ENCODE measurements at regions not wholly inside any gene's neighbourhood (a gene's known extent, or its start where the extent isn't known, plus 50 kb on each side); places are given as distances from the start of the nearest gene placed in this dataset.

GRCh38 chr14:46018846-46019420 lies 632.6 kb downstream of the RPL10L start:
- H3K36me3 ChIP-seq (ENCODE audit: control insufficient read depth, insufficient read depth, low read length) = no peaks in the 10 kb centered on the region
- no peak overlapping the region for H3K4ac ChIP-seq (ENCODE audit: low read depth, low read length)
- H3K4me3 ChIP-seq (ENCODE audit: insufficient read depth, low read depth, low read length) = no peak overlapping the region
- in situ Hi-C loops (cut with MboI; ENCODE audit: low sequenced_read_pairs) (no loop called here), dilution Hi-C loops (cut with HindIII; ENCODE audit: low sequenced_read_pairs, unreplicated experiment) (no loop called here), intact Hi-C loops (cut with micrococcal nuclease) (no loop called here)
- no peaks in the 10 kb centered on the region for H3K79me1 ChIP-seq (ENCODE audit: low read depth in 1 of 2, low read length in 2 of 2)
- H3K23ac ChIP-seq (ENCODE audit: low read depth, low read length) = no peak overlapping the region
- no peak overlapping the region for H2BK15ac ChIP-seq (ENCODE audit: low read depth, low read length)
- no peak overlapping the region for H3K14ac ChIP-seq (replicated peaks; ENCODE audit: low read depth, low read length)
- H4K91ac ChIP-seq (ENCODE audit: insufficient read depth, low read depth, low read length) = no peak overlapping the region
- H4K8ac ChIP-seq (ENCODE audit: low read depth in 2 of 2, low read length in 2 of 2) = no peak overlapping the region
- H4K20me1 ChIP-seq (ENCODE audit: insufficient read depth, low read length) = no peaks in the 10 kb centered on the region
- no peak overlapping the region for H2BK5ac ChIP-seq (ENCODE audit: low read depth, low read length, poor library complexity, severe bottlenecking)
- BruUV-seq (replicated peaks) = no TSS peak
- H3K4me2 ChIP-seq (ENCODE audit: low read depth, low read length) = no peak overlapping the region
- ATAC-seq (ENCODE audit: low read depth) (no peak), DNase-seq (no peak)
- CTCF ChIA-PET = no interaction called here
- H3K56ac ChIP-seq (ENCODE audit: extremely low read depth, insufficient read depth, low read length) = no peak overlapping the region
- no peak overlapping the region for H2AK9ac ChIP-seq (replicated peaks; ENCODE audit: low read depth, low read length, poor library complexity)
- H3K18ac ChIP-seq (ENCODE audit: low read depth, low read length) = no peak overlapping the region
- TF ChIP-seq MAZ (IDR thresholded peaks at IDR 0.05; ENCODE audit: borderline replicate concordance, low read depth, low read length) = no peak
- no peak for TF ChIP-seq MXI1 (IDR thresholded peaks at IDR 0.05; ENCODE audit: borderline replicate concordance, low read depth, low read length)
- TF ChIP-seq RAD21 (IDR thresholded peaks at IDR 0.05; ENCODE audit: low read length) = no peak
- no peak for TF ChIP-seq CEBPB (IDR thresholded peaks at IDR 0.05; ENCODE audit: low read depth, low read length)
- TF ChIP-seq MAFK (IDR thresholded peaks at IDR 0.05; ENCODE audit: low read depth, low read length) = no peak
- no peak for TF ChIP-seq NFE2L2 (IDR thresholded peaks at IDR 0.05; ENCODE audit: low read depth, low read length)
- TF ChIP-seq CHD1 (IDR thresholded peaks at IDR 0.05; ENCODE audit: low read depth, low read length) = no peak
- no peak for TF ChIP-seq SMC3 (IDR thresholded peaks at IDR 0.05; ENCODE audit: low read depth, low read length)
- no peak for TF ChIP-seq BHLHE40 (IDR thresholded peaks at IDR 0.05; ENCODE audit: low read depth, low read length)
- no peak for TF ChIP-seq POLR2A (IDR thresholded peaks at IDR 0.05; ENCODE audit: low read depth, low read length)
- no peak for TF ChIP-seq RFX5 (IDR thresholded peaks at IDR 0.05; ENCODE audit: low read depth, low read length)
- no peak for TF ChIP-seq CTCF (conservative IDR thresholded peaks at IDR 0.05; ENCODE audit: low read depth, low read length)
- no peak overlapping the region for H3K9ac ChIP-seq (ENCODE audit: low read depth, low read length)
- no peaks in the 10 kb centered on the region; the same call in 1 of the 2 replicates for H3K9me3 ChIP-seq (ENCODE audit: control insufficient read depth, insufficient read depth, low read length)
- POLR2A ChIA-PET (ENCODE audit: unreplicated experiment) = no interaction called here
- H2AFZ ChIP-seq (replicated peaks; ENCODE audit: low read length, poor library complexity) = no peak overlapping the region
- no peaks in the 10 kb centered on the region for H3K4me1 ChIP-seq (ENCODE audit: control insufficient read depth, insufficient read depth, low read length)
- H2BK120ac ChIP-seq (ENCODE audit: low read depth, low read length) = no peak overlapping the region
- no peak overlapping the region for H2BK20ac ChIP-seq (ENCODE audit: low read depth, low read length)
- no peak overlapping the region for H2AK5ac ChIP-seq (ENCODE audit: low read depth, low read length)
- WGBS, 2 experiments (ENCODE audit: extremely low coverage in 2 of 2, insufficient read length in 1 of 2) = no CpG with 5 or more reads among the region's 1 CpG
- no peaks in the 10 kb centered on the region for H3K27me3 ChIP-seq (ENCODE audit: control insufficient read depth, insufficient read depth, low read length)
- H3K9me1 ChIP-seq (ENCODE audit: insufficient read depth, low read length) = no peaks in the 10 kb centered on the region
- H4K5ac ChIP-seq (ENCODE audit: low read depth, low read length) = no peak overlapping the region
- H3K27ac ChIP-seq (ENCODE audit: insufficient read depth, low read length) = no peak overlapping the region
